Fibroblast of lung (primary cell): ENCODE measurements at regions not wholly inside any gene's neighbourhood (a gene's known extent, or its start where the extent isn't known, plus 50 kb on each side); places are given as distances from the start of the nearest gene placed in this dataset.

Experiments used
- CTCF ChIP-seq, 2 donors: IDR thresholded peaks in 1 of 2; conservative IDR thresholded peaks in 1 of 2; 1 replicate in 1 of 2; 2 replicates in 1 of 2; pipeline ENCODE4 v1.5.1; 2011 to 2012; ENCODE audit warnings: low read length in 2 of 2, control low read depth in 1 of 2, inconsistent platforms in 1 of 2, low read depth in 1 of 2, mild to moderate bottlenecking in 1 of 2
- EZH2 ChIP-seq: IDR thresholded peaks from 2 replicates; pipeline ENCODE4 v1.5.1; 2012; ENCODE audit warnings: low read length, control low read depth, mild to moderate bottlenecking; ENCODE audit errors: missing control alignments

- TF ChIP-seq CTCF (conservative IDR thresholded peaks at IDR 0.05 in 1 of 2, IDR thresholded peaks at IDR 0.05 in 1 of 2; ENCODE audit: low read depth in 1 of 2, low read length in 2 of 2) (no peak), EZH2 (no peak)
These were observed 89.6 kb upstream of the PTGFR start for GRCh38 chr1:78401148-78401547.
